CD4-positive, alpha-beta T cell treated with Interleukin-10 for 1 hour (primary cell): ENCODE measurements at regions not wholly inside any gene's neighbourhood (a gene's known extent, or its start where the extent isn't known, plus 50 kb on each side); places are given as distances from the start of the nearest gene placed in this dataset.
"Not testable (repeated sequence)": the region's sequence is repeated elsewhere in the genome, so short reads cannot be mapped to it uniquely, and the experiment has no call there.

Experiments
- DNase-seq: peaks from one replicate; pipeline ENCODE4 v3.0.0-alpha.2; 2020

DNA sequence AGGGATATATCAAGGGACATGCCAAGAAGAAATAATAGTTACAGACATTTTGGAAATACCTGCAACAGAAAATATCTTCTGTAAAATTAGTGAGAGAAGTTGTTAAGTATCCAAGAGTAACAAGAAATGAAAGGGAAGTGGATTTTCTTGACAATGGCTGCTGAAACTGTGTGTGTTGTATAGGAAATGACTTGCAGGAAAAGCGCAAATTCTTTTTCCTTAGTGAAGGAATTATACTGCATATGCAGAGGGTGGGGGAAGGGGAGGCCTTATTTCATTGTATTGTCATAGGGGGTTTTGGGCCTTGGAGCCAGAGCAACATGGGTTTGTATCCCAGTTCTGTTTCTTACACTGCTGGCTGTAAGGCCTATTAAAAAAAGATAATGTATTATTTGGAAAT lies 84.4 kb upstream of the DDHD1 start:
- no peak for DNase-seq

DNA sequence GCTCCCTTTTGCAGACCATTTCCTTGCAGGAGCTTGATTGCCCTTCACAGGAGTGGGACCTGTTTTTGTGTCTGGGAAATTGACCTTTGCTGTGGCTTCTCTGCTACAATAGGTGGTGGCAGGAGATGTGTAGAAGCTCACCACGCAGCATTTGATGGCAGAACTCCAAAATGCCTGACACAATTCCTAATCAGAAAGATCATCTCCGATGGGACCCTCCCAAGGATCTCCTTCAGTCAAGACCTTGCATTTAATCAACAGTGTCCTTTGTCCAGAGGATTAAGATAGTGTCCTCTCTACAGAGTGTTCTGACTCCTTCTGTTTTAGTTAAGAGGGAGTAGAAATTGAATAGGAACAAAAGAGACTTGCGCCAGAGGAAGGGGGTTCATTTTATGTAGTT lies 83.6 kb upstream of the DDHD1 start:
- DNase-seq = no peak

DNA sequence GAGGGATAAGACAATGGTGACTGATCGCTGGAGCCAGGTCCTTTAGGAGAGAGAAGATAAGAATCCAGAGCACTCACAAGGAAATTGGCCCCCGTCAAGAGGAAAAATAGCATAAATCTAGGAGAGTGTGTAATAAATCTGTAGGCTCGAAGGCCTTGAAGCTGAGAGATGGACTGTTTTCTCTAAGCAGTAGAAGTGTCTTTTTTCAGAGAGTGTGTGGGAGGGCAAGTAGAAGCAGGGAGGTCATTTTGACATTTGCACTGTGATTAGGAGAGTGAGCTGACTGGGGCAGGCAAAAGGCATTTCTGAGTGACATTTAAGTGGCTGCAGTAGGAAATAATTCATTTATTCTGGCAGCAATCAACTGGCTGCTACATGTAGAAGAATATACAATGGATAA lies 78.0 kb upstream of the DDHD1 start:
- no peak for DNase-seq

DNA sequence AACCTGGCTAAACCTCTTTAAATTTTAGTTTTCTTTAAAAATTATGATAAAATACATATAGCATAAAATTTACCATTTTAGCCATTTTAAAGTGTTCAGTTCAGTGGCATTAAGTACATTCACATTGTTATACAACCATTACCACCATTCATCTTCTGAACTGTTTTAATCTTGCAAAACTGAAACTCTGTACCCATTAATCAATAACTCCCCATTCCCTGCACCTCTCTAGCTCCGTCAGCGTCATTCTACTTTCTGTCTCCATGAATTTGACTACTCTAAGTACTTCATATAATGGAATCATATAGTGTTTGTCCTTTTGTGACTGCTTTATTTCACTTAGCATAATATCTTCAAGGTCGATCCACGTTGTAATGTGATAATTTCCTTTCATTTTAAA lies 75.8 kb upstream of the DDHD1 start:
- no peak for DNase-seq

DNA sequence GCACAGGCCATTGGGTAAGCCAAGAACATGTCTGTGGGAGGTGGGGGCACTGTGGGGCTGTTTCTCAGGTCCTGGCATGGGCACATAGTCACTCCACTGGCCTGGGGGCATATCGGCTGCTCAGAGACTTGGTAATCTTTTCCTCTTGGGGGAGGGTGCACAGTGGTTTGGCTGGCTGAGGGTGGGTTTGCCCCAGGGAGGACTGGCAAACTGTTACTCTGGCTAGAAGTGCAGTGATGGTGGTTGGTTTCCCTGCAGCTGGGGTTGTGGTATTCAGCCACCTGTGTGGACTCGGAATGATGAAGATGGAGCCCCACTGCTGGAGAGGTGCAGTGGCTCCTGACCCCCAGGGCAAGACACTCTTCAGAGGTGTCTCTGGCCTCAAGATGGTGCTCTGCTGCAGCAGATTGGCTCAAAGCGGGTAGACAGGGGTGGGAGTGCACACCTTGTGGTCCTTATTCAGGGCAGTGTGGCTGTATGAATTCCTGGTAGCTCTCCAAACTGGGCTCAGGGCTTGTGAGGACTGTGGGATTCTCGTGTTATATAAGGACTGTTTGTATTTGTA lies 74.1 kb upstream of the DDHD1 start:
- DNase-seq = no peak

DNA sequence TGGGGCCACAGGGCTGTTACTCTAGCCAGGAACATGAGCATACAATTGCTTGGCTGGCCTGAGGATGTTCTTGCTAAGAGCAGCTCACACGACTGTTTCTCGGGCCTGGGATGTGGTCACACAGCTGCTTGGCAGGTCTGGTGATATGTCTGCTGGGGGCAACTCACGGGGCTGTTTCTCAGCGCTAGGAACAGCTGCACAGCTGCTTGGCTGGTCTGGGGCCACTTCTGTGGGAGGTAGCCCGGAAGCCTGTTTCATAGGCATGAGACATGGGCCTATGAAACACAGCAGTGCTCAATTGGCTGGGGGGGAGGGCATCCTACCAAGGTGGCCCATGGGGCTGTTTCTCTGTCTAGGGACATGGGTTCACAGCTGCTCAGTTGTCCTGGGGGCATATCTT lies 73.4 kb upstream of the DDHD1 start:
- no peak for DNase-seq

DNA sequence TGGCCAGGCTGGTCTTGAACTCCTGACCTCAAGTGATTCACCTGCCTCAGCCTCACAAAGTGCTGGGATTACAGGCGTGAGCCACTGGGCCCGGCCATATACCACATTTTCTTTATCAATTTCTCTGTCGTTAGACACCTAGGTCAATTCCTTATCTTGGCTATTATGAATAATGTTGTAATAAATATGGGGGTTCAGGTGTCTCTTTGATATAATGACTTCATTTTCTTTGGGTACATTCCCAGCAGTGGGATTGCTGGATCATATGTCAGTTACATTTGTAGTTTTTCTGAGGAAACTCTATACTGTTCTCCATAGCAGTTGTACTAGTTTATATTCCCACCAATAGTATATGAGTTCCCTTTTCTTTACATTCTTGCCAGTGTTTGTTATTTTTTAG lies 67.8 kb upstream of the DDHD1 start:
- no peak for DNase-seq

DNA sequence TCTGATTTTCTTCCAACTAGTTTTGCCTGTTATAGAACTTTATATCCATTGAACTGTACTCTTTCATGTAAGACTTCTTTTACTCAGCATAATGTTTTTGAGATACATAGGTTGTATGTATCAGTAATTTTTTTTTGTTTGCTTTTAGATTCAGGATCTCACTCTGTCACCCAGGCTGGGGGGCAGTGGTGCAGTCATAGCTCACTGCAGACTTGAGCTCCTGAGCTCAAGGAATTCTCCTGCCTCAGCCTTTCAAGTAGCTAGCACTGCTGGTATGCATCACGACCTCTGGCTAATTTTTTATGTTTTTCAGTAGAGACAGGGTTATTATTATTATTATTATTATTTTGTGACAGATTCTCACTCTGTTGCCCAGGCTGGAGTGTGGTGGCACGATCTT lies 65.0 kb upstream of the DDHD1 start:
- DNase-seq = no peak

DNA sequence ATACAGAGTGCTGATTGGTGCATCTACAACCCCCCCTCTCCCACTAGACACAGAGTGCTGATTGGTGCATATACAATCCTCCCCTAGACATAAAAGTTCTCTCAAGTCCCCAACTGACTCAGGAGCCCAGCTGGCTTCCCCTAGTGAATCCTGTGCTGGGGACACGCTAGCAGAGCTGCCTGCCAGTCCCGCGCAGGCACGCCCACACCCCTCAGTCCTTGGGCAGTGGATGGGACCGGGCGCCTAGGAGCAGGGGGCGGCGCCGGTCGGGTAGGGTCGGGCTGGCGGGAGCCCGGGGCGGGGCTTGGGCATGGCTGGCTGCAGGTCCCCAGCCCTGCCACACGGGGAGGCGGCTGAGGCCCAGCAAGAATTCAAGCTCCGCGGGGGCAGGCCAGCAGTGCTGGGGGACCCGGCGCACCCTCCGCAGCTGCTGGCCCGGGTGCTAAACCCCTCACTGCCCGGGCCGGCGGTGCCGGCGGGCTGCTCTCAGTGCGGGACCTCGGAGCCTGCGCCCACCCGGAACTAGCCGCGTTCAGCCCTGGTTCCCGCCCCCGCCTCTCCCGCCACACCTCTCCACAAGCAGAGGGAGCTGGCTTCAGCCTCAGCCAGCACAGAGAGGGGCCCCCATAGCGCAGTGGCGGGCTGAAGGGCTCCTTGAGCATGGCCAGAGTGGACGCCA lies 64.3 kb upstream of the DDHD1 start:
- DNase-seq = peak; percentile 73

DNA sequence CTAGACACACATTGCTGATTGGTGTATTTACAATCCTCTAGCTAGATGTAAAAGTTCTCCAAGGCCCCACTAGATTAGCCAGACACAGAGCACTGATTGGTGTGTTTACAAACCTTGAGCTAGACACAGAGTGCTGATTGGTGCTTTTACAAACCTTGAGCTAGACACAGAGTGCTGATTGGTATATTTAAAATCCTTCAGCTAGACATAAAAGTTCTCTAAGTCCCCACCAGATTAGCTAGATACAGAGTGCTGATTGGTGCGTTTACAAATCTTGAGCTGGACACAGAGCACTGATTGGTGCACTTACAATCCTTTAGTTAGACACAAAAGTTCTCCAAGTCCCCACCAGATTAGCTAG lies 63.8 kb upstream of the DDHD1 start:
- DNase-seq = not testable (repeated sequence)

DNA sequence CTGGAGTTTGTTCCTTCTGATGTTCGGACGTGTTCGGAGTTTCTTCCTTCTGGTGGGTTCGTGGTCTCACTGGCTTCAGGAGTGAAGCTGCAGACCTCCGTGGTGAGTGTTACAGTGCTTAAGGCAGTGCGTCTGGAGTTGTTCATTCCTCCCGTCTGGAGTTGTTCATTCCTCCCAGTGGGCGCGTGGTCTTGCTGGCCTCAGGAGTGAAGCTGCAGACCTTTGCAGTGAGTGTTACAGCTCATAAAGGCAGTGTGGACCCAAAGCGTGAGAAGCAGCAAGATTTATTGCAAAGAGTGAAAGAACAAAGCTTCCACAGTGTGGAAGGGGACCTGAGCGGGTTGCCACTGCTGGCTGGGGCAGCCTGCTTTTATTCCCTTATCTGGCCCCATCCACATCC lies 63.4 kb upstream of the DDHD1 start:
- DNase-seq = not testable (repeated sequence)

DNA sequence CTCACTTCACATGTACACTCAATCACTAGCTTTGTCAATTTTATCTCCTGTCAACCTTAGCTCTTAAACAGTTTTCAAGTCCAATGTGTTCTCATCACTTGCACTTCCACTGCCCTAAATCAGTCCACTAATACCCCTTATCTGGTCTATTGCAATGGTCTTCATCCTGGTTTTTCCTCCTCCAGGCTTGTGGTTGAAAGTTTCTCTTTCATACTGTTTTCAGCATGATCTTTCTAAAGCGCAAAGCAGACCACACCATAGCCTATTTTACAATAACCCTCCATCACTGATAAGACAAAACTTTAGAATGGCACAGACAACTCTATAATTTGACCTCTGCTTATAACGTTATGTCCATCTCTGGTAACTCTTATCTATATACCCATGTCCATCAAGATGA lies 62.0 kb upstream of the DDHD1 start:
- no peak for DNase-seq

DNA sequence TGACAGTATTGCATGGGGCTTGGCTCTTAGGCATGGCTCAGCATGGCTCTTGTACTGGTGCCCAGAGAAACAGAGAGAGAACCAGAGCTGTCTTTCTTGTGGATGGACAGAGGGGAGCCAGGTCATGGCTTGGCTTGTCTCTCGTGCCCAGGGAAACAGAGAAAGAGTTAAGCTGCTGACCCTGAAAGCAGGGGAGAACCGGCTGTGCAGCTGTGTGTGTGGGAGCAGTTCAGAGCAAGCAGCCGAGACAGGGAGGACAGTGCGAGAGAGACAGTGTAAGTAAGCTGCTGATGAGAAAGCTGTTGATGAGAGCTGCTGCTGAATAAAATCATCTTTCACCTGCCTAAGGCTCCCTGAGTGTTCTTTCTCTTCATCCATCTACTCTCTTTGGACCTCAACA lies 61.3 kb upstream of the DDHD1 start:
- DNase-seq = no peak

DNA sequence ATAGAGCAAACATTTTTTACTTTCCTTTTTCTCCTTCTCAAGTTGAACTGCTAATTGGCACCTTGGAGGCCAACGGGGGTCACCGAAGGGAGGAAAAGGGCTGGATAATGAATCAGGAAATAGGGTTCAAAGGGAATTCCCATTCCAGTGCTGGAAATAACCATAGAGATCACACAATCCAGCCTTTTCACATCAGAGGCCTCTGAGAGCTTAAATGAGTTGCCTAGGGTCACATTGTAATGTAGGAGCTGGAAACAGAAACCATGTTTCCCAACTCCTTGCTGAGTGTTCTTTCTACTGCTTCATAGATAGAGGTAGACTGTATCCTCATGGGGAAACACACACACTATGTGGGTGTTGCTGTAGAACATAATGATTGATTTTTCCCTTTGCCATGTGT lies 60.6 kb upstream of the DDHD1 start:
- no peak for DNase-seq

DNA sequence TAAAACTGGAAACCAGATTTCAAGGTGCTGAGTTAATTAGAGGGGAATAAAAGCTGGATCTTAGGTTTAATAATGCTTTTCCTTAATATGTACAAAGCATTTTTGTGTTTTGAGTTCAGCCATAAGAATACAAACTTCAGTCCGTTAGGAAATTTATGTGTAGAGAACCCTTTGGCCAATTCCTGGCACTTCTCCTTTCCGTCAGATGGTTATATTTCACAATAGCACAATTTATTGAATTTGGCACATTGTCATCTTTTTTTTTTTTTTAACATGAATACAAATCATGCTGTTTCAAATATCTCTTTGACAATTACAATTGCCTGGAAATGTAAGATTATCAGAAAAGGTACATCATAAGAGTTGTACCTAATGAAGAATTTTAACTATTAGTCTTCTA lies 56.2 kb upstream of the DDHD1 start:
- DNase-seq = no peak
